OCI-LY7 (cell line): ENCODE measurements at regions not wholly inside any gene's neighbourhood (a gene's known extent, or its start where the extent isn't known, plus 50 kb on each side); places are given as distances from the start of the nearest gene placed in this dataset.

Experiments used
- BruUV-seq: library from RNA; stranded (reverse); fragments of 400-500 nt; replicated peaks from 2 replicates; lab custom pipeline; 2021; lab: Mats Ljungman, UMichigan
- CTCF ChIA-PET: fragments of 300-600 bp; sonication (Branson Sonifier 250); formaldehyde crosslinking; loops from one replicate; lab custom pipeline; 2022; ENCODE audit warnings: antibody characterized with exemption; ENCODE audit not compliant: unreplicated experiment; lab: Charles Lee
- POLR2A ChIA-PET: fragments of 300-600 bp; sonication (Branson Sonifier 250); formaldehyde crosslinking; loops from one replicate; lab custom pipeline; 2022; ENCODE audit warnings: antibody characterized with exemption; lab: Charles Lee
- DNase-seq: peaks from one replicate; pipeline ENCODE4 v3.0.0-alpha.2; 2015; ENCODE audit warnings: low spot score
- H2AFZ ChIP-seq: fragments of 200-600 bp; sonication (generic), shearing (Covaris generic); 2 replicates; pipeline ENCODE4 v1.6.1; 2014; ENCODE audit warnings: mild to moderate bottlenecking, antibody characterized with exemption, low read length, moderate library complexity
- H3K27ac ChIP-seq: fragments of 200-600 bp; sonication (generic); 2 replicates; pipeline ENCODE4 v1.5.1; 2014; ENCODE audit warnings: mixed run types, low read depth, mild to moderate bottlenecking, moderate library complexity, low read length, inconsistent platforms; ENCODE audit not compliant: poor library complexity, severe bottlenecking
- H3K36me3 ChIP-seq: fragments of 200-600 bp; sonication (generic); 2 replicates; pipeline ENCODE4 v1.6.1; 2014; ENCODE audit warnings: mild to moderate bottlenecking, antibody characterized with exemption, low read length, moderate library complexity, mixed read lengths; ENCODE audit not compliant: insufficient read depth
- H3K4me1 ChIP-seq: fragments of 200-600 bp; sonication (generic); 2 replicates; pipeline ENCODE4 v1.5.1; 2014; ENCODE audit warnings: mild to moderate bottlenecking, low read length; ENCODE audit not compliant: insufficient read depth, poor library complexity, severe bottlenecking
- H3K4me2 ChIP-seq: fragments of 200-600 bp; sonication (generic); 2 replicates; pipeline ENCODE4 v1.6.1; 2014; ENCODE audit warnings: mild to moderate bottlenecking, low read length
- H3K4me3 ChIP-seq: fragments of 200-600 bp; sonication (generic); 2 replicates; pipeline ENCODE4 v1.5.1; 2014; ENCODE audit warnings: mild to moderate bottlenecking, low read depth, low read length; ENCODE audit not compliant: poor library complexity, severe bottlenecking
- H3K79me2 ChIP-seq: fragments of 200-600 bp; sonication (generic); 2 replicates; pipeline ENCODE4 v1.6.1; 2016; ENCODE audit warnings: low read depth, mild to moderate bottlenecking, low read length, moderate library complexity, mixed read lengths; ENCODE audit not compliant: insufficient read depth
- H3K9me2 ChIP-seq: fragments of 200-600 bp; sonication (generic); 2 replicates; pipeline ENCODE4 v1.6.1; 2016; ENCODE audit warnings: mild to moderate bottlenecking, low read length, mixed read lengths; ENCODE audit not compliant: insufficient read depth
- H3K9me3 ChIP-seq: fragments of 200-600 bp; sonication (generic); 2 replicates; pipeline ENCODE4 v1.6.1; 2014; ENCODE audit warnings: mild to moderate bottlenecking, mixed run types, low read length, mixed read lengths
- H4K20me1 ChIP-seq: fragments of 200-600 bp; sonication (generic); 2 replicates; pipeline ENCODE4 v1.6.1; 2014; ENCODE audit warnings: mild to moderate bottlenecking, antibody characterized with exemption, low read length, moderate library complexity, mixed read lengths; ENCODE audit not compliant: insufficient read depth
- EZH2phosphoT487 ChIP-seq: fragments of 200-600 bp; sonication (generic); IDR thresholded peaks from 2 replicates; pipeline ENCODE4 v1.6.1; 2018; ENCODE audit warnings: low read depth, borderline replicate concordance, mild to moderate bottlenecking, mixed run types, antibody characterized with exemption, low read length, moderate library complexity, mixed read lengths
- intact Hi-C: fragments of 100-400 bp; cut with micrococcal nuclease; formaldehyde crosslinking; loops from one replicate; pipeline ENCODE4 v1.10.0; 2022; ENCODE audit not compliant: unreplicated experiment
- TF ChIP-seq, protein P1 (sequence below): fragments of 200-600 bp; sonication (generic); conservative IDR thresholded peaks from 2 replicates; pipeline ENCODE4 v1.5.1; 2014; ENCODE audit warnings: mild to moderate bottlenecking, antibody characterized with exemption, low read length, moderate library complexity, mixed read lengths

DNA sequence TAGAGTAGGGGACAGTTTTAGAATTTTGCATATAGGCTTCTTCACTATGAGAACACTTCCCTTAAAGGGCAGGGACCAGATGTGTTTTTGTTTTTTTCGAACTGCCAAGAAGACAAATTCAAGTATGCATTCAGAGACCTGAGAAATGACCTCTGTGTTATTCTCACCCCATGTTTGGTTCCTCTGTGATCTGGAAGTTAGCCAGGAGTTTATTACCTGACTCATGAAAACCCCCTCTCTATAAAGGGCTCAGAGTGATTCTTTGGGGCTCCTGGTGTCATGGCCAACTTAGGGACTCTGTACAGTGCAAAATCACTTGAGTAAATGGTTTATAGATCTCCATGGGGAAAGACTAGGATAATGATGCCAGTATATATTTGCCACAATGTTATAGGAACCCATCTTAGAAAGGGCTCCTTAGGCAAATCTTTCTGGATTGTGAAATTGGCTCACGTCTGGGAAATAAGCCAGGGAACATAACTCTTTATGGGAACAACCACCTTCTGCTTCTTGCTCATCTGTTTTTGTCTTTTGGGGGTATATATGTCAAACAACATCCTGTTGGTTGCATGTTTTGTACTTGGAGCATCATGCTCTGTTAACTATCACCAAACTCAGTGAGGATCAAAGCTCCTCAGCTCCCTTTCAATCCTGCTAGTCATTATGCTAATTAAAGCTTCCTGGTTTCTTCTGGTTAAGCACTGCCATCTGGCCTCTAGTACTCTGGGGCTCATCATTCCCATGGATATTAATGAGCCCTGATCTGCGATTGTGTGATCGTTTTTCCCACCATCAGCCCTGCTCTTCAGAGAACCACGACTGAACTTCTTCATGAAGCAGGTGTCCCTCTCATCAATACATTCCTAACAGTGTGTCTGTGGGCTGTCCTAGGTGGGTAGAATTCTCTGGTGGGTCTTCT is 173.4 kb upstream of the CDH12 start:
- no peak overlapping the region for H3K4me3 ChIP-seq
- ChIA-PET POLR2A (interaction anchor here (0.8 kb wide), 1 partner anchor 177 kb away, joined by 7 read pairs; no protein-coding TSS in a partner anchor), CTCF (no interaction called here)
- BruUV-seq, result no TSS peak
- no peaks in the 10 kb centered on the region for H3K9me3 ChIP-seq
- no peaks in the 10 kb centered on the region for H3K79me2 ChIP-seq
- no peaks in the 10 kb centered on the region for H3K36me3 ChIP-seq
- H4K20me1 ChIP-seq, result no peaks in the 10 kb centered on the region
- H3K27ac ChIP-seq, result no peak overlapping the region
- no peaks in the 10 kb centered on the region for H3K4me1 ChIP-seq
- no peak overlapping the region for H2AFZ ChIP-seq
- intact Hi-C loops, result no loop called here
- no peak overlapping the region for H3K4me2 ChIP-seq
- no peak for DNase-seq
- TF ChIP-seq, protein P1, sequence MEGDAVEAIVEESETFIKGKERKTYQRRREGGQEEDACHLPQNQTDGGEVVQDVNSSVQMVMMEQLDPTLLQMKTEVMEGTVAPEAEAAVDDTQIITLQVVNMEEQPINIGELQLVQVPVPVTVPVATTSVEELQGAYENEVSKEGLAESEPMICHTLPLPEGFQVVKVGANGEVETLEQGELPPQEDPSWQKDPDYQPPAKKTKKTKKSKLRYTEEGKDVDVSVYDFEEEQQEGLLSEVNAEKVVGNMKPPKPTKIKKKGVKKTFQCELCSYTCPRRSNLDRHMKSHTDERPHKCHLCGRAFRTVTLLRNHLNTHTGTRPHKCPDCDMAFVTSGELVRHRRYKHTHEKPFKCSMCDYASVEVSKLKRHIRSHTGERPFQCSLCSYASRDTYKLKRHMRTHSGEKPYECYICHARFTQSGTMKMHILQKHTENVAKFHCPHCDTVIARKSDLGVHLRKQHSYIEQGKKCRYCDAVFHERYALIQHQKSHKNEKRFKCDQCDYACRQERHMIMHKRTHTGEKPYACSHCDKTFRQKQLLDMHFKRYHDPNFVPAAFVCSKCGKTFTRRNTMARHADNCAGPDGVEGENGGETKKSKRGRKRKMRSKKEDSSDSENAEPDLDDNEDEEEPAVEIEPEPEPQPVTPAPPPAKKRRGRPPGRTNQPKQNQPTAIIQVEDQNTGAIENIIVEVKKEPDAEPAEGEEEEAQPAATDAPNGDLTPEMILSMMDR, result no peak
- no peak for TF ChIP-seq EZH2phosphoT487
- H3K9me2 ChIP-seq, result no peaks in the 10 kb centered on the region

DNA sequence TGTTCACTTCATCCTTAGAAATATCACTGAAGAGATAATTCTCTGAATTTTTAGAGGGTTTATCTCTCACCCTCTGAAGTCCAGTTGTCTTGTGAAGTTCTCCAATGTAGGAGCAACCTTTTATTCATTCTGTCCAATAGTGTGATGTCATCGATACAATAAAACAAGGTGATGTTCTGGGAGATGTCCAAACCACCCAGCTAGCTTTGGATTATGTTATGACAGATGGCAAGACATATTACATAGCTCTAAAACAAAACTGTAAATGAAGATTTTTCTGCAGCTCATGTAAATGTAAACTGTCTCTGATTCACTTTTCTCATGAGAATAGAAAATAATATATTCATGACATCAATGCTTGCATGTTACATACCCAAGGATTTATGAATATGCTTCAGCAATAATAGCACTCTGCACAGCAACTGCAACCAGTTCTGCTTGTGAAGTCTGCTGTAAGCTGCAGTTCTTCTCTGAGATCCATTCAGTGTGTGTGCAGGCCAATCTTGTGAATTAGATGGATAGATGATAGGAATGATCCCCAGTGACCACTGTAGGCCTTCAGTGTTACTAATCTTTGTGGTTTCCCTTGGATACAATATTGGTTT is 172.6 kb upstream of the CDH12 start:
- H3K4me3 ChIP-seq, result no peak overlapping the region
- H3K79me2 ChIP-seq, result no peaks in the 10 kb centered on the region
- ChIA-PET POLR2A (interaction anchor here (0.8 kb wide), 1 partner anchor 176 kb away, joined by 7 read pairs; no protein-coding TSS in a partner anchor), CTCF (no interaction called here)
- no peaks in the 10 kb centered on the region for H4K20me1 ChIP-seq
- TF ChIP-seq, protein P1, result no peak
- TF ChIP-seq EZH2phosphoT487, result no peak
- H3K4me2 ChIP-seq, result no peak overlapping the region
- H3K9me3 ChIP-seq, result no peaks in the 10 kb centered on the region
- H3K9me2 ChIP-seq, result no peaks in the 10 kb centered on the region
- intact Hi-C loops, result no loop called here
- no peak overlapping the region for H2AFZ ChIP-seq
- no peak for DNase-seq
- no peaks in the 10 kb centered on the region for H3K4me1 ChIP-seq
- no peaks in the 10 kb centered on the region for H3K36me3 ChIP-seq
- no peak overlapping the region for H3K27ac ChIP-seq
- BruUV-seq, result no TSS peak
